Astrocyte (in vitro differentiated cells and primary cell): ENCODE measurements at regions not wholly inside any gene's neighbourhood (a gene's known extent, or its start where the extent isn't known, plus 50 kb on each side); places are given as distances from the start of the nearest gene placed in this dataset.

ENCODE experiments used
- DNase-seq: peaks from one replicate; pipeline ENCODE4 v3.0.0-alpha.2; 2010; ENCODE audit warnings: low read depth
- FAIRE-seq: peaks from 2 replicates; lab custom pipeline; 2011; peaks lifted over from hg19 to GRCh38; lab: Jason Lieb, UNC
- H2AFZ ChIP-seq: 2 replicates; pipeline ENCODE4 v1.6.0; 2012; ENCODE audit warnings: low read depth, low read length, inconsistent platforms
- H3K27ac ChIP-seq: 2 replicates; pipeline ENCODE4 v1.5.1; 2011; ENCODE audit warnings: low read depth, low read length, inconsistent platforms
- H3K27me3 ChIP-seq: 2 replicates; pipeline ENCODE4 v1.6.0; 2011; ENCODE audit warnings: low read length, inconsistent platforms; ENCODE audit not compliant: insufficient read depth
- H3K36me3 ChIP-seq: 2 replicates; pipeline ENCODE4 v1.5.1; 2011; ENCODE audit warnings: low read length, inconsistent platforms; ENCODE audit not compliant: insufficient read depth
- H3K4me1 ChIP-seq: 2 replicates; pipeline ENCODE4 v1.5.1; 2011; ENCODE audit warnings: low read length, inconsistent platforms; ENCODE audit not compliant: insufficient read depth
- H3K4me2 ChIP-seq: 2 replicates; pipeline ENCODE4 v1.6.0; 2012; ENCODE audit warnings: low read length, inconsistent platforms
- H3K4me3 ChIP-seq: 2 replicates; pipeline ENCODE4 v1.5.1; 2011; ENCODE audit warnings: low read depth, mild to moderate bottlenecking, low read length, inconsistent platforms; ENCODE audit not compliant: insufficient read depth
- H3K79me2 ChIP-seq: 2 replicates; pipeline ENCODE4 v1.6.0; 2012; ENCODE audit warnings: mild to moderate bottlenecking, low read length, inconsistent platforms; ENCODE audit not compliant: insufficient read depth
- H3K9ac ChIP-seq: 2 replicates; pipeline ENCODE4 v1.6.0; 2012; ENCODE audit warnings: mild to moderate bottlenecking, low read length, inconsistent platforms
- H3K9me3 ChIP-seq: 2 replicates; pipeline ENCODE4 v1.5.1; 2012; ENCODE audit warnings: low read depth, mild to moderate bottlenecking, low read length, inconsistent platforms; ENCODE audit not compliant: insufficient read depth
- H4K20me1 ChIP-seq: 2 replicates; pipeline ENCODE4 v1.6.0; 2012; ENCODE audit warnings: low read length, inconsistent platforms; ENCODE audit not compliant: insufficient read depth
- H3K27ac Mint-ChIP-seq: one replicate; pipeline ENCODE4 v1.8.0; 2021; ENCODE audit warnings: mild to moderate bottlenecking, mixed read lengths; ENCODE audit not compliant: unreplicated experiment
- H3K27me3 Mint-ChIP-seq: one replicate; pipeline ENCODE4 v1.8.0; 2021; ENCODE audit warnings: low read depth, mixed read lengths; ENCODE audit not compliant: unreplicated experiment
- H3K36me3 Mint-ChIP-seq: one replicate; pipeline ENCODE4 v1.8.0; 2021; ENCODE audit warnings: low read depth, mixed read lengths; ENCODE audit not compliant: unreplicated experiment
- H3K4me1 Mint-ChIP-seq: one replicate; pipeline ENCODE4 v1.8.0; 2021; ENCODE audit warnings: low read depth, mixed read lengths; ENCODE audit not compliant: unreplicated experiment
- H3K4me3 Mint-ChIP-seq: one replicate; pipeline ENCODE4 v1.8.0; 2021; ENCODE audit warnings: mild to moderate bottlenecking, moderate library complexity, mixed read lengths; ENCODE audit not compliant: unreplicated experiment
- H3K9me3 Mint-ChIP-seq: one replicate; pipeline ENCODE4 v1.8.0; 2021; ENCODE audit warnings: mild to moderate bottlenecking, mixed read lengths; ENCODE audit not compliant: unreplicated experiment
- EZH2 ChIP-seq: IDR thresholded peaks from 2 replicates; pipeline ENCODE4 v1.6.1; 2012; ENCODE audit warnings: mild to moderate bottlenecking, low read length, inconsistent platforms; ENCODE audit not compliant: insufficient read depth
- TF ChIP-seq, protein P1 (sequence below): IDR thresholded peaks from 2 replicates; pipeline ENCODE4 v1.5.1; 2011; ENCODE audit warnings: low read depth, mild to moderate bottlenecking, inconsistent platforms, low read length, moderate library complexity; ENCODE audit not compliant: insufficient read depth

- H3K27ac Mint-ChIP-seq: no peak overlapping the region
- H3K4me1 Mint-ChIP-seq: no peaks in the 10 kb centered on the region
- Histone ChIP-seq H3K4me2 (no peak overlapping the region), H3K9me3 (no peaks in the 10 kb centered on the region), H3K4me1 (no peaks in the 10 kb centered on the region), H3K27me3 (no peaks in the 10 kb centered on the region), H3K79me2 (no peaks in the 10 kb centered on the region), H4K20me1 (no peaks in the 10 kb centered on the region), H3K36me3 (no peaks in the 10 kb centered on the region), H2AFZ (no peak overlapping the region), H3K9ac (no peak overlapping the region), H3K27ac (no peak overlapping the region), H3K4me3 (no peak overlapping the region)
- H3K4me3 Mint-ChIP-seq: no peak overlapping the region
- TF ChIP-seq, protein P1, sequence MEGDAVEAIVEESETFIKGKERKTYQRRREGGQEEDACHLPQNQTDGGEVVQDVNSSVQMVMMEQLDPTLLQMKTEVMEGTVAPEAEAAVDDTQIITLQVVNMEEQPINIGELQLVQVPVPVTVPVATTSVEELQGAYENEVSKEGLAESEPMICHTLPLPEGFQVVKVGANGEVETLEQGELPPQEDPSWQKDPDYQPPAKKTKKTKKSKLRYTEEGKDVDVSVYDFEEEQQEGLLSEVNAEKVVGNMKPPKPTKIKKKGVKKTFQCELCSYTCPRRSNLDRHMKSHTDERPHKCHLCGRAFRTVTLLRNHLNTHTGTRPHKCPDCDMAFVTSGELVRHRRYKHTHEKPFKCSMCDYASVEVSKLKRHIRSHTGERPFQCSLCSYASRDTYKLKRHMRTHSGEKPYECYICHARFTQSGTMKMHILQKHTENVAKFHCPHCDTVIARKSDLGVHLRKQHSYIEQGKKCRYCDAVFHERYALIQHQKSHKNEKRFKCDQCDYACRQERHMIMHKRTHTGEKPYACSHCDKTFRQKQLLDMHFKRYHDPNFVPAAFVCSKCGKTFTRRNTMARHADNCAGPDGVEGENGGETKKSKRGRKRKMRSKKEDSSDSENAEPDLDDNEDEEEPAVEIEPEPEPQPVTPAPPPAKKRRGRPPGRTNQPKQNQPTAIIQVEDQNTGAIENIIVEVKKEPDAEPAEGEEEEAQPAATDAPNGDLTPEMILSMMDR: no peak
- no peak for TF ChIP-seq EZH2
- no peak for FAIRE-seq
- H3K27me3 Mint-ChIP-seq: no peaks in the 10 kb centered on the region
- H3K9me3 Mint-ChIP-seq: peaks cover 2% of the 10 kb centered on the region
- DNase-seq: no peak
- H3K36me3 Mint-ChIP-seq: no peaks in the 10 kb centered on the region
Measured at GRCh38 chr12:125229878-125230530, 164.8 kb downstream of the AACS start.

GRCh38 chr12:125233319-125233718 lies 168.1 kb downstream of the AACS start:
- DNase-seq: no peak
- no peaks in the 10 kb centered on the region for H3K4me1 ChIP-seq
- Mint-ChIP-seq H3K4me1 (no peaks in the 10 kb centered on the region), H3K27me3 (no peaks in the 10 kb centered on the region), H3K9me3 (peaks cover 2% of the 10 kb centered on the region), H3K36me3 (no peaks in the 10 kb centered on the region), H3K27ac (no peak overlapping the region), H3K4me3 (no peak overlapping the region)
- TF ChIP-seq, protein P1: no peak
- TF ChIP-seq EZH2: no peak
- no peaks in the 10 kb centered on the region for H4K20me1 ChIP-seq
- no peak overlapping the region for H3K9ac ChIP-seq
- no peak for FAIRE-seq
- no peak overlapping the region for H3K27ac ChIP-seq
- H3K27me3 ChIP-seq: no peaks in the 10 kb centered on the region
- no peaks in the 10 kb centered on the region for H3K9me3 ChIP-seq
- H3K4me2 ChIP-seq: no peak overlapping the region
- H2AFZ ChIP-seq: no peak overlapping the region
- H3K79me2 ChIP-seq: no peaks in the 10 kb centered on the region
- H3K4me3 ChIP-seq: no peak overlapping the region
- H3K36me3 ChIP-seq: no peaks in the 10 kb centered on the region

DNA sequence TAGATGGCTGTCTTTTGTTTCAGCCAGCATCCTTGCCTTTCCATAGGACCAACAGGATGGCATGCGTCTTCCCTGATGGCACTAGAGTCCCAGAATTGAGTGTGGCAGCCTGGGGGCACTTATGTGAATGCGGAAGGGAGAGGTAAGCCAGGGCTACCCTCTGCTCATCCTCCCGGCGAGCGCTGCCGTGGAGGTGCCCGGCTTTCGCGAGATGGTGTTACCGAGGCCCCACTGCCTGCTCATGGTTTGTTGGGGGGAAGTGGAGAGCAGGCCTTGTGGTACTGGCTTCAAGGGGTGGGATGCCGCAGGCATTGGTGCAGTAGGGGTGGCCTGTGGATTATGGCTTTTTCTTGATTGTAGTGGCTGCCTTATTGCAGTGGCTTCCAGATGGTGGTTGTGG lies 174.3 kb downstream of the AACS start:
- Histone ChIP-seq H3K9me3 (no peaks in the 10 kb centered on the region), H3K79me2 (no peaks in the 10 kb centered on the region), H4K20me1 (no peaks in the 10 kb centered on the region), H3K27me3 (no peaks in the 10 kb centered on the region), H3K4me2 (no peak overlapping the region), H3K27ac (no peak overlapping the region), H2AFZ (no peak overlapping the region), H3K4me3 (no peak overlapping the region), H3K4me1 (no peaks in the 10 kb centered on the region), H3K36me3 (no peaks in the 10 kb centered on the region), H3K9ac (no peak overlapping the region)
- TF ChIP-seq, protein P1: no peak
- no peak for TF ChIP-seq EZH2
- peaks cover 2% of the 10 kb centered on the region for H3K9me3 Mint-ChIP-seq
- no peaks in the 10 kb centered on the region for H3K36me3 Mint-ChIP-seq
- no peak overlapping the region for H3K27ac Mint-ChIP-seq
- no peak overlapping the region for H3K4me3 Mint-ChIP-seq
- FAIRE-seq: no peak
- peaks cover 3% of the 10 kb centered on the region for H3K4me1 Mint-ChIP-seq
- no peaks in the 10 kb centered on the region for H3K27me3 Mint-ChIP-seq
- no peak for DNase-seq
